IMR-90 (cell line): ENCODE measurements at regions not wholly inside any gene's neighbourhood (a gene's known extent, or its start where the extent isn't known, plus 50 kb on each side); places are given as distances from the start of the nearest gene placed in this dataset.

Experiments used
- ATAC-seq: fragments of 200-7000 bp; cut with Tn5 transposase; 2 replicates; pipeline ENCODE4 v1.9.1; 2020; ENCODE audit warnings: low read depth, mild to moderate bottlenecking, moderate library complexity
- BruUV-seq: library from RNA; stranded (reverse); fragments of 400-500 nt; replicated peaks from 2 replicates; lab custom pipeline; 2021; lab: Mats Ljungman, UMichigan
- CTCF ChIA-PET: fragments of 300-600 bp; formaldehyde crosslinking; extraction: SDS; loops from one replicate; lab custom pipeline; 2021; ENCODE audit warnings: antibody characterized with exemption; lab: Yijun Ruan, JAX
- POLR2A ChIA-PET: fragments of 300-600 bp; sonication (Branson Sonifier 250); formaldehyde crosslinking; loops from one replicate; lab custom pipeline; 2022; ENCODE audit warnings: antibody characterized with exemption; ENCODE audit not compliant: unreplicated experiment; lab: Charles Lee
- DNase-seq: peaks from one replicate; pipeline ENCODE4 v3.0.0; 2013
- H2AFZ ChIP-seq: replicated peaks from 2 replicates; pipeline ENCODE3; 2013; ENCODE audit warnings: low read length, mild to moderate bottlenecking; ENCODE audit not compliant: poor library complexity
- H2AK5ac ChIP-seq: 2 replicates; pipeline ENCODE4 v1.6.1; 2013; ENCODE audit warnings: low read depth, low read length, inconsistent platforms
- H2AK9ac ChIP-seq: replicated peaks from 2 replicates; pipeline ENCODE3; 2013; ENCODE audit warnings: mild to moderate bottlenecking, low read depth, low read length, moderate library complexity; ENCODE audit not compliant: poor library complexity
- H2BK120ac ChIP-seq: 2 replicates; pipeline ENCODE4 v1.6.1; 2013; ENCODE audit warnings: low read depth, low read length, inconsistent platforms
- H2BK15ac ChIP-seq: 3 replicates; pipeline ENCODE4 v1.6.1; 2013; ENCODE audit warnings: low read depth, low read length, inconsistent platforms
- H2BK20ac ChIP-seq: 2 replicates; pipeline ENCODE4 v1.6.1; 2013; ENCODE audit warnings: low read depth, mild to moderate bottlenecking, inconsistent platforms, low read length, moderate library complexity
- H2BK5ac ChIP-seq: 2 replicates; pipeline ENCODE4 v1.6.1; 2013; ENCODE audit warnings: mild to moderate bottlenecking, low read depth, low read length, inconsistent platforms; ENCODE audit not compliant: poor library complexity, severe bottlenecking
- H3K14ac ChIP-seq: replicated peaks from 2 replicates; pipeline ENCODE4 v1.6.1; 2013; ENCODE audit warnings: low read depth, low read length, inconsistent platforms
- H3K18ac ChIP-seq: 2 replicates; pipeline ENCODE4 v1.6.1; 2013; ENCODE audit warnings: low read depth, low read length, control low read depth
- H3K23ac ChIP-seq: 2 replicates; pipeline ENCODE4 v1.6.1; 2013; ENCODE audit warnings: low read depth, low read length, inconsistent platforms
- H3K27ac ChIP-seq: 2 replicates; pipeline ENCODE4 v1.5.1; 2013; ENCODE audit warnings: mild to moderate bottlenecking, control low read depth, low read length; ENCODE audit not compliant: insufficient read depth
- H3K27me3 ChIP-seq: 2 replicates; pipeline ENCODE4 v1.6.1; 2013; ENCODE audit warnings: low read length; ENCODE audit not compliant: control insufficient read depth, insufficient read depth
- H3K36me3 ChIP-seq: 2 replicates; pipeline ENCODE4 v1.6.1; 2013; ENCODE audit warnings: low read length, mixed read lengths; ENCODE audit not compliant: control insufficient read depth, insufficient read depth
- H3K4ac ChIP-seq: 2 replicates; pipeline ENCODE4 v1.6.1; 2013; ENCODE audit warnings: low read depth, low read length, inconsistent platforms
- H3K4me1 ChIP-seq: 2 replicates; pipeline ENCODE4 v1.6.1; 2013; ENCODE audit warnings: low read length, mixed read lengths; ENCODE audit not compliant: control insufficient read depth, insufficient read depth
- H3K4me2 ChIP-seq: 2 replicates; pipeline ENCODE4 v1.6.1; 2013; ENCODE audit warnings: low read depth, mild to moderate bottlenecking, control low read depth, low read length, moderate library complexity
- H3K4me3 ChIP-seq: 2 replicates; pipeline ENCODE4 v1.5.1; 2013; ENCODE audit warnings: low read depth, mild to moderate bottlenecking, control low read depth, low read length, moderate library complexity; ENCODE audit not compliant: insufficient read depth
- H3K56ac ChIP-seq: 2 replicates; pipeline ENCODE4 v1.6.1; 2013; ENCODE audit warnings: low read length, inconsistent platforms; ENCODE audit not compliant: insufficient read depth; ENCODE audit errors: extremely low read depth
- H3K79me1 ChIP-seq, 2 experiments: 2 replicates each; pipeline ENCODE4 v1.6.1; 2013; ENCODE audit warnings: low read length in 2 of 2, inconsistent platforms in 1 of 2, low read depth in 1 of 2
- H3K9ac ChIP-seq: 2 replicates; pipeline ENCODE4 v1.6.1; 2013; ENCODE audit warnings: low read depth, low read length, control low read depth
- H3K9me1 ChIP-seq: 2 replicates; pipeline ENCODE4 v1.6.1; 2013; ENCODE audit warnings: low read length, inconsistent platforms; ENCODE audit not compliant: insufficient read depth
- H3K9me3 ChIP-seq: 2 replicates; pipeline ENCODE4 v1.6.1; 2013; ENCODE audit warnings: low read length; ENCODE audit not compliant: control insufficient read depth, insufficient read depth
- H4K20me1 ChIP-seq: 2 replicates; pipeline ENCODE4 v1.6.1; 2013; ENCODE audit warnings: low read length, inconsistent platforms; ENCODE audit not compliant: insufficient read depth
- H4K5ac ChIP-seq: 2 replicates; pipeline ENCODE4 v1.6.1; 2013; ENCODE audit warnings: mild to moderate bottlenecking, low read depth, low read length, control low read depth
- H4K8ac ChIP-seq, 2 experiments: 2 replicates each; pipeline ENCODE4 v1.6.1; 2013; ENCODE audit warnings: low read depth in 2 of 2, low read length in 2 of 2, control low read depth in 1 of 2, inconsistent platforms in 1 of 2
- H4K91ac ChIP-seq: 2 replicates; pipeline ENCODE4 v1.6.1; 2013; ENCODE audit warnings: low read depth, low read length, inconsistent platforms; ENCODE audit not compliant: insufficient read depth
- CTCF ChIP-seq: conservative IDR thresholded peaks from 2 replicates; pipeline ENCODE4 v1.5.1; 2012; ENCODE audit warnings: mild to moderate bottlenecking, low read depth, low read length, improper control_type of control experiment
- dilution Hi-C: fragments of 300-500 bp; cut with HindIII; formaldehyde crosslinking; loops from one replicate; pipeline ENCODE4 v1.14.3; 2018; ENCODE audit warnings: low sequenced_read_pairs; ENCODE audit not compliant: unreplicated experiment
- in situ Hi-C: fragments of 300-500 bp; cut with MboI; formaldehyde crosslinking; loops from 3 replicates; pipeline ENCODE4 v1.14.3; 2019; ENCODE audit warnings: low sequenced_read_pairs, inconsistent platforms, mixed read lengths
- intact Hi-C: fragments of 100-400 bp; cut with micrococcal nuclease; formaldehyde crosslinking; loops from 2 replicates; pipeline ENCODE4 v1.10.0; 2022

GRCh38 chr9:118736406-118736805 is 632.8 kb downstream of the BRINP1 start:
- no TSS peak for BruUV-seq
- ChIA-PET POLR2A (no interaction called here), CTCF (no interaction called here)
- H3K23ac ChIP-seq = no peak overlapping the region
- ATAC-seq (no peak), DNase-seq (no peak)
- no peak overlapping the region for H4K8ac ChIP-seq
- H3K14ac ChIP-seq = no peak overlapping the region
- H3K27ac ChIP-seq = no peak overlapping the region
- H3K4me3 ChIP-seq = no peak overlapping the region
- in situ Hi-C loops = no loop called here
- no peak overlapping the region for H4K5ac ChIP-seq
- intact Hi-C loops = no loop called here
- H4K91ac ChIP-seq = no peak overlapping the region
- no peak overlapping the region for H3K4me2 ChIP-seq
- no peaks in the 10 kb centered on the region for H3K4me1 ChIP-seq
- no peak overlapping the region for H2AK5ac ChIP-seq
- no peak overlapping the region for H3K56ac ChIP-seq
- no peak overlapping the region for H2BK15ac ChIP-seq
- no peak for TF ChIP-seq CTCF
- no peak overlapping the region for H2BK5ac ChIP-seq
- H3K9me3 ChIP-seq = peaks cover 13% of the 10 kb centered on the region
- dilution Hi-C loops = no loop called here
- H3K9me1 ChIP-seq = no peaks in the 10 kb centered on the region
- no peaks in the 10 kb centered on the region for H4K20me1 ChIP-seq
- no peak overlapping the region for H2BK120ac ChIP-seq
- no peaks in the 10 kb centered on the region for H3K36me3 ChIP-seq
- H3K4ac ChIP-seq = no peak overlapping the region
- H3K79me1 ChIP-seq = no peaks in the 10 kb centered on the region
- H3K27me3 ChIP-seq = no peaks in the 10 kb centered on the region
- no peak overlapping the region for H3K9ac ChIP-seq
- H3K18ac ChIP-seq = no peak overlapping the region
- no peak overlapping the region for H2AFZ ChIP-seq
- no peak overlapping the region for H2BK20ac ChIP-seq
- H2AK9ac ChIP-seq = no peak overlapping the region
